Islet precursor cell (in vitro differentiated cells): ENCODE measurements at regions not wholly inside any gene's neighbourhood (a gene's known extent, or its start where the extent isn't known, plus 50 kb on each side); places are given as distances from the start of the nearest gene placed in this dataset.
A peak's percentile ranks its signal among the peaks of the same experiment; 100 is the strongest.
"Not testable (repeated sequence)": the region's sequence is repeated elsewhere in the genome, so short reads cannot be mapped to it uniquely, and the experiment has no call there.

Source experiments
- DNase-seq: peaks from one replicate; pipeline ENCODE4 v3.0.0-alpha.2; 2018

GRCh38 chr4:18803781-18804180, 782.2 kb upstream of the LCORL start:
- no peak for DNase-seq

- peak; percentile 42 for DNase-seq
Observed at GRCh38 chr4:18798123-18798522, 776.6 kb upstream of the LCORL start.

GRCh38 chr4:18795794-18796193, 774.2 kb upstream of the LCORL start:
- DNase-seq: no peak

- no peak for DNase-seq
Observed at GRCh38 chr4:18777190-18777930, 755.8 kb upstream of the LCORL start.

- no peak for DNase-seq
Observed at GRCh38 chr4:18767921-18768320, 746.4 kb upstream of the LCORL start.

- DNase-seq: no peak
Observed at GRCh38 chr4:18756671-18757070, 735.1 kb upstream of the LCORL start.

- DNase-seq: peak; percentile 53
Observed at GRCh38 chr4:18754180-18754579, 732.6 kb upstream of the LCORL start.

- DNase-seq: no peak
Observed at GRCh38 chr4:18751083-18751482, 729.5 kb upstream of the LCORL start.

- no peak for DNase-seq
Observed at GRCh38 chr4:18749391-18749790, 727.8 kb upstream of the LCORL start.

- DNase-seq: no peak
Observed at GRCh38 chr4:18736551-18736950, 715.0 kb upstream of the LCORL start.

- DNase-seq: no peak
Observed at GRCh38 chr4:18735740-18736268, 714.2 kb upstream of the LCORL start.

- no peak for DNase-seq
Observed at GRCh38 chr4:18734405-18734804, 712.9 kb upstream of the LCORL start.

GRCh38 chr4:18733961-18734360, 712.4 kb upstream of the LCORL start:
- DNase-seq: no peak

- DNase-seq: peak; percentile 70
Observed at GRCh38 chr4:18722748-18723191, 701.2 kb upstream of the LCORL start.

GRCh38 chr4:18698119-18698883, 676.7 kb upstream of the LCORL start:
- no peak for DNase-seq

GRCh38 chr4:18695733-18696527, 674.4 kb upstream of the LCORL start:
- DNase-seq: no peak

- peak; percentile 78 for DNase-seq
Observed at GRCh38 chr4:18691431-18692200, 670.1 kb upstream of the LCORL start.

- no peak for DNase-seq
Observed at GRCh38 chr4:18690291-18690955, 668.9 kb upstream of the LCORL start.

GRCh38 chr4:18689308-18690115, 668.0 kb upstream of the LCORL start:
- peak; percentile 62 for DNase-seq

- not testable (repeated sequence) for DNase-seq
Observed at GRCh38 chr4:18688351-18688750, 666.8 kb upstream of the LCORL start.
